Adrenal gland (tissue), 9 donors: ENCODE measurements at regions not wholly inside any gene's neighbourhood (a gene's known extent, or its start where the extent isn't known, plus 50 kb on each side); places are given as distances from the start of the nearest gene placed in this dataset.
"Not testable (repeated sequence)": the region's sequence is repeated elsewhere in the genome, so short reads cannot be mapped to it uniquely, and the experiment has no call there.

Experiments
- DNase-seq, 7 donors: peaks; one replicate each; pipeline ENCODE4 v3.0.0-alpha.2; 2019 to 2020
- H3K27ac ChIP-seq, 5 donors: fragments of 200-600 bp; sonication (generic) in 4 of 5; 1 replicate in 3 of 5; 2 replicates in 2 of 5; pipeline versions ENCODE4 v1.5.1 to v1.8.0; 2016 to 2020; ENCODE audit warnings: mild to moderate bottlenecking in 1 of 5
- H3K27me3 ChIP-seq: fragments of 200-600 bp; 2 replicates; pipeline ENCODE4 v1.8.0; 2021
- H3K36me3 ChIP-seq, 2 donors: fragments of 200-600 bp; replicated peaks in 1 of 2; 1 replicate in 1 of 2; 2 replicates in 1 of 2; pipeline versions ENCODE4 v1.5.1 to v1.8.0; 2018 to 2022
- H3K4me1 ChIP-seq, 2 donors: fragments of 200-600 bp; replicated peaks in 1 of 2; 1 replicate in 1 of 2; 2 replicates in 1 of 2; pipeline versions ENCODE4 v1.5.1 to v1.8.0; 2018 to 2021
- H3K4me3 ChIP-seq, 4 donors: fragments of 200-600 bp; sonication (generic) in 3 of 4; one replicate each; pipeline ENCODE4 v1.5.1; 2016 to 2018
- H3K9me3 ChIP-seq, 3 donors: fragments of 200-600 bp; sonication (generic) in 1 of 3; replicated peaks in 1 of 3; 1 replicate in 2 of 3; 2 replicates in 1 of 3; pipeline versions ENCODE4 v1.5.1 to v1.8.0; 2016 to 2021
- CTCF ChIP-seq, 6 experiments: fragments of 450-650 bp in 4 of 6; fragments of 200-600 bp in 2 of 6; sonication (generic) in 1 of 6; IDR thresholded peaks; 1 replicate in 5 of 6; 2 replicates in 1 of 6; pipeline versions ENCODE4 v1.5.1 to v1.8.0; 2016 to 2021; ENCODE audit warnings: antibody characterized with exemption in 6 of 6, mild to moderate bottlenecking in 2 of 6, moderate library complexity in 1 of 6
- POLR2A ChIP-seq, 2 donors: fragments of 450-650 bp; IDR thresholded peaks; one replicate each; pipeline ENCODE4 v1.6.1; 2017; ENCODE audit warnings: antibody characterized with exemption in 2 of 2, mild to moderate bottlenecking in 2 of 2, moderate library complexity in 1 of 2
- WGBS, 4 donors: extraction: QIAGEN DNeasy Blood & Tissue Kit in 2 of 4; methylation state at CpG; one replicate each; pipeline versions ENCODE4 v1.1.5 to v1.1.7; 2013 to 2017; 5-methylcytosine and 5-hydroxymethylcytosine counted together
- intact Hi-C, 2 donors: fragments of 100-400 bp; cut with DNase I; formaldehyde crosslinking; loops; one replicate each; pipeline versions ENCODE4 v1.14.1 to v1.15.0; 2022 to 2023
- donor health status: healthy with polysubstance abuse.
- donor health status: Bipolar disorder and iron deficiency.
- donor health status: DM: yes; HTN: yes; CAD: no.
- donor health status: DM: no; HTN: no; CAD: no.
- donor health status: DM: no; HTN: no; CAD: no.

- H3K4me3 ChIP-seq: no peak overlapping the region
- no peaks in the 10 kb centered on the region for H3K27me3 ChIP-seq
- 80 to 91% (median 83%) methylated on average over 11 of the region's 11 CpGs for WGBS, 4 donors
- H3K9me3 ChIP-seq: no peaks in the 10 kb centered on the region
- no peak overlapping the region for H3K27ac ChIP-seq
- TF ChIP-seq CTCF (IDR thresholded peaks at IDR 0.05) (no peak), POLR2A (IDR thresholded peaks at IDR 0.05) (no peak)
- H3K36me3 ChIP-seq: no peaks in the 10 kb centered on the region
- no peak for DNase-seq
- H3K4me1 ChIP-seq: no peaks in the 10 kb centered on the region
- intact Hi-C loops: loop anchor here in 1 of 2 donors (10.0 kb wide), 1 partner anchor 617 kb away; no protein-coding TSS in a partner anchor
Measured at GRCh38 chr20:47897461-47897860, 112.2 kb upstream of the SULF2 start.

- H3K27ac ChIP-seq, DNase-seq, H3K4me1 ChIP-seq, H3K36me3 ChIP-seq, H3K27me3 ChIP-seq, H3K4me3 ChIP-seq, H3K9me3 ChIP-seq: not testable (repeated sequence)
- WGBS, 4 donors: 85 to 100% (median 90%) methylated on average over 1 to 4 of the region's 9 CpGs
- intact Hi-C loops: loop anchor here in 1 of 2 donors (10.0 kb wide), 1 partner anchor 622 kb away; no protein-coding TSS in a partner anchor
Measured at GRCh38 chr20:47892681-47893080, 107.4 kb upstream of the SULF2 start.

- H3K4me3 ChIP-seq, H3K27me3 ChIP-seq, DNase-seq, H3K36me3 ChIP-seq, H3K4me1 ChIP-seq, H3K27ac ChIP-seq, H3K9me3 ChIP-seq: not testable (repeated sequence)
- 93 to 100% (median 97%) methylated on average over 2 to 5 of the region's 5 CpGs for WGBS, 4 donors
- intact Hi-C loops: loop anchor here in 1 of 2 donors (10.0 kb wide), 1 partner anchor 624 kb away; no protein-coding TSS in a partner anchor
Measured at GRCh38 chr20:47890708-47891107, 105.4 kb upstream of the SULF2 start.

GRCh38 chr20:47889751-47890150 is 104.5 kb upstream of the SULF2 start:
- intact Hi-C loops: loop anchor here in 1 of 2 donors (10.0 kb wide), 1 partner anchor 625 kb away; no protein-coding TSS in a partner anchor
- 73 to 100% (median 79%) methylated on average over 2 to 12 of the region's 12 CpGs for WGBS, 4 donors
- DNase-seq: not testable (repeated sequence)

GRCh38 chr20:47888351-47888750 is 103.1 kb upstream of the SULF2 start:
- H3K4me3 ChIP-seq: no peak overlapping the region
- no peak for DNase-seq

More at GRCh38 chr20:47889751-47890150, 104.5 kb upstream of the SULF2 start:
- not testable (repeated sequence) for H3K4me3 ChIP-seq, H3K27ac ChIP-seq, H3K9me3 ChIP-seq, H3K4me1 ChIP-seq, H3K27me3 ChIP-seq, H3K36me3 ChIP-seq

More at GRCh38 chr20:47888351-47888750, 103.1 kb upstream of the SULF2 start:
- Histone ChIP-seq H3K27me3 (no peaks in the 10 kb centered on the region), H3K36me3 (no peaks in the 10 kb centered on the region), H3K9me3 (no peaks in the 10 kb centered on the region), H3K4me1 (no peaks in the 10 kb centered on the region), H3K27ac (no peak overlapping the region)
- intact Hi-C loops: no loop called here
- WGBS, 4 donors: 79 to 93% (median 85%) methylated on average over 2 to 14 of the region's 14 CpGs
- TF ChIP-seq CTCF (IDR thresholded peaks at IDR 0.05): no peak
- TF ChIP-seq POLR2A (IDR thresholded peaks at IDR 0.05): no peak
